Esophagus squamous epithelium (tissue), 4 donors: ENCODE measurements at regions not wholly inside any gene's neighbourhood (a gene's known extent, or its start where the extent isn't known, plus 50 kb on each side); places are given as distances from the start of the nearest gene placed in this dataset.

Source experiments
- POLR2A ChIP-seq, 4 donors: fragments of 450-650 bp; IDR thresholded peaks; one replicate each; pipeline ENCODE4 v1.6.1; 2017; ENCODE audit warnings: antibody characterized with exemption in 4 of 4, mild to moderate bottlenecking in 4 of 4, moderate library complexity in 3 of 4
- TF ChIP-seq, protein P1 (sequence below), 6 experiments: fragments of 450-650 bp in 4 of 6; fragments of 200-600 bp in 2 of 6; sonication (generic) in 2 of 6; IDR thresholded peaks; one replicate each; pipeline ENCODE4 v1.5.1; 2016 to 2019; ENCODE audit warnings: antibody characterized with exemption in 6 of 6, mild to moderate bottlenecking in 4 of 6, moderate library complexity in 4 of 6

DNA sequence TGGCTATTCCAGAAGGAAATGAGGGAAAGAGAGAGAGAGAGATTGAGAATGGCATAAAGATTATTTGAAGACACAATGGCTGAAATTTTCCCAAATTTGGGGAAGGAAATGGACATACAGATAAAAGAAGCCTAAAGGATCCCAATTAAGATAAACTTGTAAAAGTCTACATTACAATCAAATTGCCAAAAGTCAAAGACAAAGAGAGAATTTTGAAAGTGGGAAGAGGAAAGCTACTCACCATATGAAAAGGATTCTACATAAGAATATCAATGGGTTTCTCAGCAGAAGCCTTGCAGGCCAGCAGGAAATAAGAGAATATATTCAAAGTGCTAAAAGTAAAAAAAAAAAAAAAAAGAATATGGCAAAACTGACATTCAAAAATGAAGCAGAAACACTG is 233.0 kb upstream of the NFIA start:
- TF ChIP-seq, protein P1, sequence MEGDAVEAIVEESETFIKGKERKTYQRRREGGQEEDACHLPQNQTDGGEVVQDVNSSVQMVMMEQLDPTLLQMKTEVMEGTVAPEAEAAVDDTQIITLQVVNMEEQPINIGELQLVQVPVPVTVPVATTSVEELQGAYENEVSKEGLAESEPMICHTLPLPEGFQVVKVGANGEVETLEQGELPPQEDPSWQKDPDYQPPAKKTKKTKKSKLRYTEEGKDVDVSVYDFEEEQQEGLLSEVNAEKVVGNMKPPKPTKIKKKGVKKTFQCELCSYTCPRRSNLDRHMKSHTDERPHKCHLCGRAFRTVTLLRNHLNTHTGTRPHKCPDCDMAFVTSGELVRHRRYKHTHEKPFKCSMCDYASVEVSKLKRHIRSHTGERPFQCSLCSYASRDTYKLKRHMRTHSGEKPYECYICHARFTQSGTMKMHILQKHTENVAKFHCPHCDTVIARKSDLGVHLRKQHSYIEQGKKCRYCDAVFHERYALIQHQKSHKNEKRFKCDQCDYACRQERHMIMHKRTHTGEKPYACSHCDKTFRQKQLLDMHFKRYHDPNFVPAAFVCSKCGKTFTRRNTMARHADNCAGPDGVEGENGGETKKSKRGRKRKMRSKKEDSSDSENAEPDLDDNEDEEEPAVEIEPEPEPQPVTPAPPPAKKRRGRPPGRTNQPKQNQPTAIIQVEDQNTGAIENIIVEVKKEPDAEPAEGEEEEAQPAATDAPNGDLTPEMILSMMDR (IDR thresholded peaks at IDR 0.05) = no peak
- no peak for TF ChIP-seq POLR2A (IDR thresholded peaks at IDR 0.05)
